SJCRH30 (cell line): ENCODE measurements at regions not wholly inside any gene's neighbourhood (a gene's known extent, or its start where the extent isn't known, plus 50 kb on each side); places are given as distances from the start of the nearest gene placed in this dataset.
"Not testable (repeated sequence)": the region's sequence is repeated elsewhere in the genome, so short reads cannot be mapped to it uniquely, and the experiment has no call there.

Source experiments
- DNase-seq, 2 experiments: peaks; one replicate each; pipeline ENCODE4 v3.0.0-alpha.2; 2015 to 2020
- H3K27ac ChIP-seq: fragments of 250-450 bp; sonication (Bioruptor Pico); 2 replicates; pipeline ENCODE4 v1.5.1; 2020; ENCODE audit warnings: mild to moderate bottlenecking, moderate library complexity
- H3K27me3 ChIP-seq: fragments of 250-450 bp; sonication (Bioruptor Pico); 2 replicates; pipeline ENCODE4 v1.5.1; 2020; ENCODE audit warnings: mild to moderate bottlenecking, moderate library complexity
- H3K36me3 ChIP-seq: fragments of 250-450 bp; sonication (Bioruptor Pico); 2 replicates; pipeline ENCODE4 v1.5.1; 2020; ENCODE audit warnings: mild to moderate bottlenecking, moderate library complexity
- H3K4me1 ChIP-seq: fragments of 250-450 bp; sonication (Bioruptor Pico); 2 replicates; pipeline ENCODE4 v1.5.1; 2020; ENCODE audit warnings: mild to moderate bottlenecking, moderate library complexity
- H3K4me3 ChIP-seq: fragments of 250-450 bp; sonication (Bioruptor Pico); 2 replicates; pipeline ENCODE4 v1.5.1; 2020; ENCODE audit warnings: mild to moderate bottlenecking, moderate library complexity
- H3K9me3 ChIP-seq: fragments of 250-450 bp; sonication (Bioruptor Pico); replicated peaks from 2 replicates; pipeline ENCODE4 v1.5.1; 2020; ENCODE audit warnings: mild to moderate bottlenecking, moderate library complexity

- no peaks in the 10 kb centered on the region for H3K27me3 ChIP-seq
- H3K4me3 ChIP-seq, result no peak overlapping the region
- H3K36me3 ChIP-seq, result peaks cover 33% of the 10 kb centered on the region
- H3K27ac ChIP-seq, result no peak overlapping the region
- DNase-seq, result no peak
- H3K4me1 ChIP-seq, result no peaks in the 10 kb centered on the region
- H3K9me3 ChIP-seq, result peaks cover 12% of the 10 kb centered on the region
Measured at GRCh38 chr9:109986521-109986991, 206.6 kb downstream of the PALM2AKAP2 start.

- H3K4me1 ChIP-seq, result no peaks in the 10 kb centered on the region
- no peak for DNase-seq
Measured at GRCh38 chr9:109989296-109989695, 209.3 kb downstream of the PALM2AKAP2 start.

GRCh38 chr9:109990541-109990940 is 210.5 kb downstream of the PALM2AKAP2 start:
- H3K4me1 ChIP-seq, result no peaks in the 10 kb centered on the region
- H3K27ac ChIP-seq, result no peak overlapping the region
- no peaks in the 10 kb centered on the region for H3K27me3 ChIP-seq
- peaks cover 5% of the 10 kb centered on the region; the same call in 1 of the 2 replicates for H3K9me3 ChIP-seq
- DNase-seq, result no peak
- H3K36me3 ChIP-seq, result peaks cover 42% of the 10 kb centered on the region
- H3K4me3 ChIP-seq, result no peak overlapping the region

More at GRCh38 chr9:109989296-109989695, 209.3 kb downstream of the PALM2AKAP2 start:
- no peaks in the 10 kb centered on the region for H3K27me3 ChIP-seq
- peaks cover 5% of the 10 kb centered on the region; the same call in 1 of the 2 replicates for H3K9me3 ChIP-seq
- H3K36me3 ChIP-seq, result peaks cover 30% of the 10 kb centered on the region
- no peak overlapping the region for H3K27ac ChIP-seq
- H3K4me3 ChIP-seq, result no peak overlapping the region

- peaks cover 5% of the 10 kb centered on the region; the same call in 1 of the 2 replicates for H3K9me3 ChIP-seq
- H3K4me1 ChIP-seq, result no peaks in the 10 kb centered on the region
- H3K27me3 ChIP-seq, result no peaks in the 10 kb centered on the region
- H3K4me3 ChIP-seq, result no peak overlapping the region
- no peak for DNase-seq
- H3K27ac ChIP-seq, result no peak overlapping the region
- H3K36me3 ChIP-seq, result peaks cover 37% of the 10 kb centered on the region
Measured at GRCh38 chr9:109992293-109992692, 212.3 kb downstream of the PALM2AKAP2 start.

- Histone ChIP-seq H3K4me1 (no peaks in the 10 kb centered on the region), H3K9me3 (no peaks in the 10 kb centered on the region; the same call in 1 of the 2 replicates)
Measured at GRCh38 chr9:109993250-109993978, 213.4 kb downstream of the PALM2AKAP2 start.

GRCh38 chr9:109994141-109994540 is 213.8 kb downstream of the C9orf152 start:
- H3K36me3 ChIP-seq, result peaks cover 31% of the 10 kb centered on the region
- H3K27ac ChIP-seq, result no peak overlapping the region
- DNase-seq, result no peak
- no peaks in the 10 kb centered on the region for H3K4me1 ChIP-seq
- no peaks in the 10 kb centered on the region for H3K27me3 ChIP-seq
- no peaks in the 10 kb centered on the region; the same call in 1 of the 2 replicates for H3K9me3 ChIP-seq
- no peak overlapping the region for H3K4me3 ChIP-seq

More at GRCh38 chr9:109993250-109993978, 213.4 kb downstream of the PALM2AKAP2 start:
- peaks cover 32% of the 10 kb centered on the region for H3K36me3 ChIP-seq
- H3K27ac ChIP-seq, result no peak overlapping the region
- no peaks in the 10 kb centered on the region for H3K27me3 ChIP-seq
- H3K4me3 ChIP-seq, result no peak overlapping the region
- no peak for DNase-seq

- Histone ChIP-seq H3K36me3 (peaks cover 30% of the 10 kb centered on the region), H3K9me3 (peaks cover 5% of the 10 kb centered on the region), H3K27ac (no peak overlapping the region), H3K4me3 (no peak overlapping the region), H3K4me1 (no peaks in the 10 kb centered on the region), H3K27me3 (no peaks in the 10 kb centered on the region)
- no peak for DNase-seq
Measured at GRCh38 chr9:109996936-109997580, 210.9 kb downstream of the C9orf152 start.

- no peak overlapping the region for H3K4me3 ChIP-seq
- no peaks in the 10 kb centered on the region for H3K4me1 ChIP-seq
- H3K9me3 ChIP-seq, result peaks cover 9% of the 10 kb centered on the region
- H3K36me3 ChIP-seq, result peaks cover 30% of the 10 kb centered on the region
- H3K27me3 ChIP-seq, result no peaks in the 10 kb centered on the region
- DNase-seq, result no peak
- H3K27ac ChIP-seq, result no peak overlapping the region
Measured at GRCh38 chr9:109997682-109998081, 210.3 kb downstream of the C9orf152 start.

- H3K36me3 ChIP-seq, H3K27ac ChIP-seq, DNase-seq, H3K27me3 ChIP-seq, H3K9me3 ChIP-seq, H3K4me1 ChIP-seq, H3K4me3 ChIP-seq: not testable (repeated sequence)
Measured at GRCh38 chr9:110005521-110005920, 202.4 kb downstream of the C9orf152 start.

- no peak for DNase-seq
- peaks cover 7% of the 10 kb centered on the region for H3K9me3 ChIP-seq
Measured at GRCh38 chr9:110006657-110007056, 201.3 kb downstream of the C9orf152 start.

GRCh38 chr9:110007477-110008270 is 200.3 kb downstream of the C9orf152 start:
- H3K36me3 ChIP-seq, result peaks cover 4% of the 10 kb centered on the region; the same call in 1 of the 2 replicates
- H3K4me1 ChIP-seq, result no peaks in the 10 kb centered on the region
- peaks cover 4% of the 10 kb centered on the region for H3K9me3 ChIP-seq
- DNase-seq, result no peak
- no peak overlapping the region for H3K4me3 ChIP-seq
- H3K27ac ChIP-seq, result no peak overlapping the region
- H3K27me3 ChIP-seq, result no peaks in the 10 kb centered on the region

More at GRCh38 chr9:110006657-110007056, 201.3 kb downstream of the C9orf152 start:
- H3K36me3 ChIP-seq, result peaks cover 4% of the 10 kb centered on the region; the same call in 1 of the 2 replicates
- no peaks in the 10 kb centered on the region for H3K4me1 ChIP-seq
- H3K27ac ChIP-seq, result no peak overlapping the region
- H3K27me3 ChIP-seq, result no peaks in the 10 kb centered on the region
- no peak overlapping the region for H3K4me3 ChIP-seq

- H3K4me3 ChIP-seq, result no peak overlapping the region
- no peaks in the 10 kb centered on the region for H3K4me1 ChIP-seq
- H3K27me3 ChIP-seq, result no peaks in the 10 kb centered on the region
- no peak overlapping the region for H3K27ac ChIP-seq
- DNase-seq, result no peak
- H3K9me3 ChIP-seq, result peaks cover 3% of the 10 kb centered on the region
- H3K36me3 ChIP-seq, result peaks cover 4% of the 10 kb centered on the region
Measured at GRCh38 chr9:110008663-110009062, 199.3 kb downstream of the C9orf152 start.

GRCh38 chr9:110011628-110012320 is 196.2 kb downstream of the C9orf152 start:
- H3K27ac ChIP-seq, result no peak overlapping the region
- peaks cover 12% of the 10 kb centered on the region for H3K4me1 ChIP-seq
- H3K36me3 ChIP-seq, result peaks cover 10% of the 10 kb centered on the region
- no peak for DNase-seq
- no peak overlapping the region for H3K4me3 ChIP-seq
- H3K9me3 ChIP-seq, result no peaks in the 10 kb centered on the region
- no peaks in the 10 kb centered on the region for H3K27me3 ChIP-seq

GRCh38 chr9:110013064-110013463 is 194.9 kb downstream of the C9orf152 start:
- peaks cover 19% of the 10 kb centered on the region for H3K36me3 ChIP-seq
- H3K9me3 ChIP-seq, result no peaks in the 10 kb centered on the region
- peaks cover 12% of the 10 kb centered on the region for H3K4me1 ChIP-seq
- H3K27me3 ChIP-seq, result no peaks in the 10 kb centered on the region
- H3K27ac ChIP-seq, result no peak overlapping the region
- H3K4me3 ChIP-seq, result no peak overlapping the region
- no peak for DNase-seq
